Body of pancreas (tissue), 4 donors: ENCODE measurements at regions not wholly inside any gene's neighbourhood (a gene's known extent, or its start where the extent isn't known, plus 50 kb on each side); places are given as distances from the start of the nearest gene placed in this dataset.
A peak's percentile ranks its signal among the peaks of the same experiment; 100 is the strongest.

Experiments used
- ATAC-seq: fragments of 150-250 bp; one replicate; pipeline ENCODE4 v1.9.1; 2016
- DNase-seq, 4 donors: peaks; one replicate each; pipeline ENCODE4 v3.0.0-alpha.2; 2019
- H3K27ac ChIP-seq, 4 donors: fragments of 200-600 bp; sonication (generic); 1 replicate in 3 of 4; 2 replicates in 1 of 4; pipeline versions ENCODE4 v1.5.1 to v1.6.1; 2016 to 2019; ENCODE audit warnings: mild to moderate bottlenecking in 1 of 4, mixed read lengths in 1 of 4, moderate library complexity in 1 of 4
- H3K27me3 ChIP-seq, 2 donors: fragments of 200-600 bp; sonication (generic); one replicate each; pipeline ENCODE4 v1.6.0; 2016; ENCODE audit warnings: mild to moderate bottlenecking in 1 of 2
- H3K36me3 ChIP-seq, 2 donors: fragments of 200-600 bp; sonication (generic); replicated peaks in 1 of 2; 2 replicates each; pipeline ENCODE4 v1.5.1; 2016; ENCODE audit warnings: low read depth in 2 of 2; ENCODE audit not compliant: insufficient read depth in 1 of 2
- H3K4me1 ChIP-seq: fragments of 200-600 bp; sonication (generic); one replicate; pipeline ENCODE4 v1.6.0; 2016
- H3K4me3 ChIP-seq, 2 donors: fragments of 200-600 bp; sonication (generic); 1 replicate in 1 of 2; 2 replicates in 1 of 2; pipeline ENCODE4 v1.5.1; 2016 to 2019
- H3K9me3 ChIP-seq, 3 donors: fragments of 200-600 bp; sonication (generic); 1 replicate in 2 of 3; 2 replicates in 1 of 3; pipeline ENCODE4 v1.5.1; 2016
- CTCF ChIP-seq, 7 experiments: fragments of 450-650 bp in 4 of 7; fragments of 200-600 bp in 3 of 7; sonication (generic) in 3 of 7; IDR thresholded peaks; one replicate each; pipeline ENCODE4 v1.5.1; 2016 to 2019; ENCODE audit warnings: antibody characterized with exemption in 7 of 7
- POLR2A ChIP-seq, 3 donors: fragments of 450-650 bp; IDR thresholded peaks; one replicate each; pipeline ENCODE4 v1.6.1; 2016; ENCODE audit warnings: antibody characterized with exemption in 3 of 3, mild to moderate bottlenecking in 2 of 3
- WGBS, 2 donors: methylation state at CpG; one replicate each; pipeline ENCODE4 v1.1.5; 2017; 5-methylcytosine and 5-hydroxymethylcytosine counted together
- intact Hi-C: fragments of 100-400 bp; cut with DNase I; formaldehyde crosslinking; loops from one replicate; pipeline ENCODE4 v1.15.1; 2023

GRCh38 chr12:126210026-126210425 lies 1144.8 kb downstream of the AACS start:
- DNase-seq, result no peak
- Histone ChIP-seq H3K4me1 (peaks cover 23% of the 10 kb centered on the region), H3K4me3 (no peak overlapping the region), H3K36me3 (no peaks in the 10 kb centered on the region), H3K9me3 (no peaks in the 10 kb centered on the region), H3K27ac (no peak overlapping the region), H3K27me3 (no peaks in the 10 kb centered on the region)
- WGBS, 2 donors, result 69 to 82% methylated on average over 4 of the region's 4 CpGs
- TF ChIP-seq POLR2A (IDR thresholded peaks at IDR 0.05) (no peak), CTCF (IDR thresholded peaks at IDR 0.05) (no peak)
- intact Hi-C loops, result no loop called here
- ATAC-seq, result no peak

GRCh38 chr12:126210448-126210847 lies 1145.2 kb downstream of the AACS start:
- TF ChIP-seq POLR2A (IDR thresholded peaks at IDR 0.05) (no peak), CTCF (IDR thresholded peaks at IDR 0.05) (no peak)
- DNase-seq (no peak), ATAC-seq (no peak)
- Histone ChIP-seq H3K9me3 (no peaks in the 10 kb centered on the region), H3K36me3 (no peaks in the 10 kb centered on the region), H3K27ac (no peak overlapping the region), H3K4me3 (no peak overlapping the region), H3K4me1 (peaks cover 23% of the 10 kb centered on the region), H3K27me3 (no peaks in the 10 kb centered on the region)
- intact Hi-C loops, result no loop called here
- 47 to 56% methylated on average over 3 of the region's 3 CpGs for WGBS, 2 donors

GRCh38 chr12:126212824-126213223 lies 1147.6 kb downstream of the AACS start:
- Histone ChIP-seq H3K27me3 (no peaks in the 10 kb centered on the region), H3K4me1 (peaks cover 23% of the 10 kb centered on the region), H3K27ac (no peak overlapping the region), H3K36me3 (no peaks in the 10 kb centered on the region), H3K9me3 (no peaks in the 10 kb centered on the region), H3K4me3 (no peak overlapping the region)
- DNase-seq (peak in 1 of 4 donors; percentile 33), ATAC-seq (no peak)
- intact Hi-C loops, result no loop called here
- TF ChIP-seq CTCF (IDR thresholded peaks at IDR 0.05) (no peak), POLR2A (IDR thresholded peaks at IDR 0.05) (no peak)
- 19 to 22% methylated on average over 7 of the region's 7 CpGs for WGBS, 2 donors

DNA sequence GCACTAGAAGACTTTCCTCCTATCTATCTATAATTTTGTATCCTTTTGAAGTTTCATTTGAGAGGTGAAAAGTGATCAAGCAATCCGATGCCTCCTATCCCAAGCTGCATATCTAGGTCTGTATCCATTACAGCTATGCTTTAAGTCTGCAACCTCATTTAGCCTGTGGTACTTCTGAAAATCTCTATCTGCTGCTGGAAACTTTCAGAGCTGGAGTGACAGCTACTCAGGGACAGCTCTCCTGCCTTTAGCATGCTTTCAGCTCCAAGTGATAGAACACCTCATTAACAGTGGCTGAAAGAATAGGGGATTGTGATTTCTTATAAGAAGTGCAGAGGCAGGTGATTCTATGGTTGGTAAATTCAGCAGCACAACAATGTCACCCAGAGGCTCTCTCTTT lies 1153.5 kb downstream of the AACS start:
- intact Hi-C loops, result no loop called here
- no peaks in the 10 kb centered on the region for H3K27me3 ChIP-seq
- peaks cover 11% of the 10 kb centered on the region for H3K4me1 ChIP-seq
- ATAC-seq, result no peak
- H3K9me3 ChIP-seq, result no peaks in the 10 kb centered on the region
- H3K4me3 ChIP-seq, result no peak overlapping the region
- H3K36me3 ChIP-seq, result no peaks in the 10 kb centered on the region
- TF ChIP-seq POLR2A (IDR thresholded peaks at IDR 0.05) (no peak), CTCF (IDR thresholded peaks at IDR 0.05) (no peak)
- DNase-seq, result no peak
- no peak overlapping the region for H3K27ac ChIP-seq
- 81 to 82% methylated on average over 1 of the region's 1 CpG for WGBS, 2 donors

- Histone ChIP-seq H3K4me1 (peaks cover 11% of the 10 kb centered on the region), H3K4me3 (no peak overlapping the region), H3K9me3 (no peaks in the 10 kb centered on the region), H3K27me3 (no peaks in the 10 kb centered on the region), H3K36me3 (no peaks in the 10 kb centered on the region), H3K27ac (no peak overlapping the region)
- peak in 1 of 4 donors; percentile 17 for DNase-seq
- intact Hi-C loops, result no loop called here
- 9 to 12% methylated on average over 2 of the region's 2 CpGs for WGBS, 2 donors
- ATAC-seq, result no peak
- TF ChIP-seq CTCF (IDR thresholded peaks at IDR 0.05) (no peak), POLR2A (IDR thresholded peaks at IDR 0.05) (no peak)
Measured at GRCh38 chr12:126219139-126219538, 1153.9 kb downstream of the AACS start.
